ENCODE measurements at regions not wholly inside any gene's neighbourhood (a gene's known extent, or its start where the extent isn't known, plus 50 kb on each side); places are given as distances from the start of the nearest gene placed in this dataset.
"Not testable (repeated sequence)": the region's sequence is repeated elsewhere in the genome, so short reads cannot be mapped to it uniquely, and the experiment has no call there.

- DNase-seq (ENCODE audit: low spot score) = not testable (repeated sequence)
These were observed 54.0 kb downstream of the CYP26A1 start for GRCh38 chr10:93127642-93128215.

GRCh38 chr10:93131986-93132385, 58.3 kb downstream of the CYP26A1 start:
- DNase-seq (ENCODE audit: low spot score) = no peak

- no peak for DNase-seq (ENCODE audit: low spot score)
These were observed 64.6 kb downstream of the CYP26A1 start for GRCh38 chr10:93138113-93138870.

DNA sequence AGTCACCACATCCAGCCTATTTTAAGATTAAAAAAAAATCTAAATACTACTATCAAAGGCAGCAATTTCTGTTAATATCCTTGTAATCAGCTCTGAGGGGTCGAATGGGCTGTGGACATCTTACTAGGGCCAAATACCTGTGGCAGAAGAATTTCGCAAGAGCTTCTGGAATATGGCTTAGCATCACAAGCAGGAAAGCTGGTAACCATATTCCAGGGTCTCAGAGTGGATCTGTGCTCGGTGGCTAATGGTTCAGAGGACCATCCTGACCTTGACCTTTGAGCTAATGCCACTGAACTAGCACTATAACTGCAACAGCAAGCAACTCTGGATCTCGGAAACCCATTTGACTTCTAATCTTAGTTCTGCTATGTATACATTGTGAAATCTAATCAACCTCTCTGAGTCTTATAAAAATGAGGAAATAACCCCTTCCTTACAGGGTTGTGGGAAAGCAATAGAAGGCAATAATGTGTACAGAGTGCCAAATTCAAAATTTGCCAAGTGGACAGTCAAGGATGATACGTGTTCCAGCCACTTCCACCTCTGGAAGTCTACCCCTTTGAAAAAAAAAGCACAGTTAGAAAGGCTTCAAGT, 65.5 kb downstream of the CYP26A1 start:
- no peak for DNase-seq (ENCODE audit: low spot score)

DNA sequence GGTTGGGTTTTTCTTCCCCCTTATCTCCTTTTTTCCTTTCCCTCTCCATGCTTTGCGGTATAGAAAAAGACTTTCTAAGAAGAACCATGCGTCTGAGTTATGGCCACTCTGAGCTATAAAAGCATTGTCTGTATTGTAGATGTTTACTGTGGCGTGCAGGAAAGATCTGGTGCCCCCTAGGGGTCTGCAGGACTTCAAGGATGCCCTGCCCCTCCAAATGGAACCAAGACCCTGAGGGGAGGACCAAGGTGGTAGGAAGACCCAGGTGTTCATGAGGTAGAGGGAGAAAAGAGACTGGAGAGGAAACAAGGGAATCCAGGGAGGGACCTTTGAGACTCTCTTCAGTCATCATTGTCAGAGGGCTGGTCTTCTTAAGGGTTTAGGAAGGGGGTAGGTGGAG, 68.8 kb downstream of the CYP26A1 start:
- no peak for DNase-seq (ENCODE audit: low spot score)

- no peak for DNase-seq (ENCODE audit: low spot score)
These were observed 69.6 kb downstream of the CYP26A1 start for GRCh38 chr10:93143281-93143680.

DNA sequence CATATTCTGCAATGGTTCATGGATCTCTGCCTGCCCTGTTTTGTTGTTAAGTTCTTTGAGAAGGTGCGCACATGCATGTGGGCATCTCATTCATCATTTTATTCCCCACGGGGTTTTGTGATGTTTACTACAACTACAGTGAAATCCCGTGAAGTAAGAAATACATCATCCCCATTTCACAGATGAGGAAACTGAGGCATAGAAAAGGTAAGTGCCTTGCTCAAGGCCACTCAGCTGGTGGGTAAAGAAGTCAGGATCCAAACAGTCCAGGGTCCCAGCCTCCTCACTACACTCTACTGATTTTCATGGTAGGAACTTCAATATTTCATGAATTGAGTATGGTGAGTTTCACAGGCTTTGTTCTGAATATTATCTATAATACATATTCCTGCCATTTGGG, 72.6 kb downstream of the CYP26A1 start:
- no peak for DNase-seq (ENCODE audit: low spot score)

DNA sequence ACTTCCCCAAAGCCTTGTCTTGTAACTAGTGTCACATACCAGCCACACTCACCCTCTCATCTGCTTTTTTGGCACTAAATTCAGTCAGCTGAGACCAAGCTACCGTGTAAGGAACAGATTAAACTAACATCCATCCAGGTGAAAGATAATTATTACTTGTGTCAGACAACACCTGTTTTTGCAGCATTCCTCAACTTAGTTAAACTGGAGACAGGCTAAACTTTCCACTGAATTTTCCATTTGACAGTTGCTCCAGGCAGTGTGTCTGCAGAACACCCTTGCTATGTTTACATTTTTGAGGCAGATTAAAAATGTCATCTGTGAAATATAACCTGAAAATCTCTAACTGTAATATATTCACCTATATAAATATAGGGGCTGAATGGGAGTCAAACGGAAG, 73.6 kb downstream of the CYP26A1 start:
- no peak for DNase-seq (ENCODE audit: low spot score)

- no peak for DNase-seq (ENCODE audit: low spot score)
These were observed 74.8 kb downstream of the CYP26A1 start for GRCh38 chr10:93148476-93148875.

GRCh38 chr10:93149761-93150160, 76.1 kb downstream of the CYP26A1 start:
- DNase-seq (ENCODE audit: low spot score) = no peak

DNA sequence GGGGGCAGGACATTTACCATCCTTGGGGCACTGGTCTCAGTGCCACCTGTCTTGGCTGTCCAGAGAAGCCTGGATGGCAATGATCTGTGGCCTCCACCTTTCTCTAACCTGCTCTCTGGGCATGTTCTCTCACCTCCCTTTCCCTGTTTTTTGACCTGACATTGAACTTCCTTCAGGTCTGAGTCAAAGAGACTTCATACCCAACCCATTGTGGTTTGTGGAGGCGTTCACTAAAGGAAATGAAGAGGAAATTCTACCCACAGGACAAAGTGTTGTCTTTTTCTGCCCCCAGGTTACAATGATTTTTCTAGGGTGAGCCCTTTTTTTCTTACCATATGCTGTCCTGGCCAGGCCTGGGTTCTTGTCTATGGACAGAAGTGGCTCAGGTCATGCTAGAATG, 76.6 kb downstream of the CYP26A1 start:
- no peak for DNase-seq (ENCODE audit: low spot score)

- no peak for DNase-seq (ENCODE audit: low spot score)
These were observed 77.4 kb downstream of the CYP26A1 start for GRCh38 chr10:93150990-93151547.

- DNase-seq (ENCODE audit: low spot score) = no peak
These were observed 78.4 kb downstream of the CYP26A1 start for GRCh38 chr10:93152136-93152535.

GRCh38 chr10:93154531-93154930, 80.8 kb downstream of the CYP26A1 start:
- no peak for DNase-seq (ENCODE audit: low spot score)

- DNase-seq (ENCODE audit: low spot score) = no peak
These were observed 86.4 kb downstream of the CYP26A1 start for GRCh38 chr10:93160140-93160539.

GRCh38 chr10:93160829-93161228, 87.1 kb downstream of the CYP26A1 start:
- no peak for DNase-seq (ENCODE audit: low spot score)

- no peak for DNase-seq (ENCODE audit: low spot score)
These were observed 91.7 kb downstream of the CYP26A1 start for GRCh38 chr10:93165367-93165766.

DNA sequence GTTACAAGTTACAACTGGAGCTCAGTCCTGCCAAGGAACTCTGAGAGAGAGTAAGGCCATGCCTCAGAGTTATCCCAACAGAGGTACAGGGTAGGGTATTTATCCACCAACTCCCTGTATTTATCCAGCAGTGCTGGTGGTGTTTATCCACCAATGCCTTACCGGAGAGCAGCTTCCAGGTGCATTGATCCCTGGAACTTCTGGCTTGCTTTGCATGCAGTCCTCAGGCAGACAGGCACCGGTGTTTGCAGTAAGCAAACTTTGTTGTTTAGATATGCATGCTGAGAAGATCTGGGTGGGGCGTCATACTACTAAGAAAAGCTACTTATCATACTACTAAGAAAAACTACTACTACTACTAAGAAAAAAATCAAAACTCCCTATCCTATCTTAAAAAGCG, 92.4 kb downstream of the CYP26A1 start:
- DNase-seq (ENCODE audit: low spot score) = no peak

DNA sequence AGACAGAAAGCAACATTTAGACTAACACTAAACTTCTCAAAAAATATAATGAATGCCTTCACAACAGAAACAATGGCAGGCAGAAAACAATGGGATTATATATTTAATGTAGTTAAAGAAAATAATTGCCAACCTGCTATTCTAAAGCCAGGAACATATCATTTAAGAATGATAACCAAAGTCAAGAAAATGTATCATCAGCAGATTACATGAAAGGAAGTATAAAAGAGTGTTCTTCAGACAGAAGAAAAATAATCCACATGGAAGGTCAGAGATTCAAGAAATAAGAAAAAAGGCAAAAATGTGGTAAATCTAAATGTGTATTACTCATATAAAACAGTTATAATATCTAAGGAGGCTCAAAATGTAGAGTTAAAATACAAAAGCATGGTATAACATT, 98.1 kb downstream of the CYP26A1 start:
- no peak for DNase-seq (ENCODE audit: low spot score)

- no peak for DNase-seq (ENCODE audit: low spot score)
These were observed 100.5 kb downstream of the CYP26A1 start for GRCh38 chr10:93173967-93174845.

DNA sequence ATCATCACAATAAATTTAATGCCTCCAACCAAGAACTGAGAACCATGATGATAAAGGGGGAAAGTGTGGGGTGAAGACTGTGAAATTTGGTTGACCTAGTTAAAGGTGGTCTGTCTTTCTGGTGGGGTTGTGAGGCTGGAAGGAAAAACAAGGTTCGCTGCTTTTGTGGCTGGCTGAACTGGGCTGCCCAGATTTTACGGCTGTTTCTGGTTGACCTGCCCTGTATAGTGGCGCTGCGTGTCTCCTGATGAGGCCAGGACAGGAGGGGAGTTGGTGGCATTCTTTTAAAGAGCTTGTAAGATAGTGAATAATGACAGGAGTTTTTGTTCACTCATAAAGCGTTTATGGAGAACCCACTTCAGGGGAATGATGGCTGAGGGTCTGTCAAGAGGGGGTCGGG, 101.8 kb downstream of the CYP26A1 start:
- DNase-seq (ENCODE audit: low spot score) = no peak

DNA sequence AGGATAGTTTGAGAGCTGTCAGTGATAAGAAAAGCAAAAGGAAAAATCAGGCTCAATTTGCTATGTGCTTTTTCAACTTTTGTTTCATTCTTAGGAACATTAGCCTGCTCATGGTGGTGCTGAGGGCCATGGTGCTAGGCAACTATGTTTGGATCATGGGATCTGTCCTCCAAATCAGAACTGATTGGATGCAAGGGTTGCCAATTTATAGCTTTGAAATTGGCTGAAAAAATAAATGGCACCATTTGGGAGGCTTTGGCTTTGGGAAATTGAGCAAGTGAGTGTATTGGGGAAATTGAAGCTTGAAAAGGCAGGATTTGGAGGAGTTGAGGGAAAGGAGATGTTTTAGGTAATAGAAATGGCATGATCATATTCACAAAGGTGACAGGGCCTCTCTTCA, 103.8 kb downstream of the CYP26A1 start:
- no peak for DNase-seq (ENCODE audit: low spot score)
